HG02678 (cell line): ENCODE measurements at regions not wholly inside any gene's neighbourhood (a gene's known extent, or its start where the extent isn't known, plus 50 kb on each side); places are given as distances from the start of the nearest gene placed in this dataset.

Experiments used
- ATAC-seq: cut with Tn5 transposase; IDR thresholded peaks from one replicate; pipeline ENCODE4 v1.9.1; 2021; ENCODE audit warnings: mild to moderate bottlenecking, moderate library complexity; ENCODE audit not compliant: unreplicated experiment

GRCh38 chr10:88104223-88104622, 240.8 kb downstream of the PTEN start:
- ATAC-seq: no peak

GRCh38 chr10:88106366-88106765, 242.9 kb downstream of the PTEN start:
- no peak for ATAC-seq

- ATAC-seq: no peak
Observed at GRCh38 chr10:88107296-88108097, 244.1 kb downstream of the PTEN start.

- peak; percentile 45 for ATAC-seq
Observed at GRCh38 chr10:88108115-88108610, 244.7 kb downstream of the PTEN start.

GRCh38 chr10:88110355-88110754, 246.9 kb downstream of the PTEN start:
- no peak for ATAC-seq

- ATAC-seq: no peak
Observed at GRCh38 chr10:88110822-88111221, 247.4 kb downstream of the PTEN start.

GRCh38 chr10:88111294-88111693, 247.9 kb downstream of the PTEN start:
- ATAC-seq: no peak

- peak; percentile 27 for ATAC-seq
Observed at GRCh38 chr10:88113232-88113631, 249.8 kb downstream of the PTEN start.

GRCh38 chr10:88113657-88114272, 250.3 kb downstream of the PTEN start:
- no peak for ATAC-seq

GRCh38 chr10:88114368-88114767, 250.9 kb downstream of the PTEN start:
- no peak for ATAC-seq

GRCh38 chr10:88115407-88115806, 252.0 kb downstream of the PTEN start:
- ATAC-seq: no peak

GRCh38 chr10:88115968-88116367, 252.5 kb downstream of the PTEN start:
- ATAC-seq: no peak

GRCh38 chr10:88116481-88116880, 253.1 kb downstream of the PTEN start:
- no peak for ATAC-seq

- ATAC-seq: peak; percentile 38
Observed at GRCh38 chr10:88116971-88117626, 253.7 kb downstream of the PTEN start.

GRCh38 chr10:88117869-88118632, 254.6 kb downstream of the PTEN start:
- ATAC-seq: no peak

- no peak for ATAC-seq
Observed at GRCh38 chr10:88118729-88119128, 255.3 kb downstream of the PTEN start.

GRCh38 chr10:88119160-88119559, 255.7 kb downstream of the PTEN start:
- no peak for ATAC-seq

- no peak for ATAC-seq
Observed at GRCh38 chr10:88120075-88120474, 256.6 kb downstream of the PTEN start.

- no peak for ATAC-seq
Observed at GRCh38 chr10:88120599-88121333, 257.3 kb downstream of the PTEN start.

- ATAC-seq: no peak
Observed at GRCh38 chr10:88121361-88121760, 257.9 kb downstream of the PTEN start.
